GM21423 (cell line): ENCODE measurements at regions not wholly inside any gene's neighbourhood (a gene's known extent, or its start where the extent isn't known, plus 50 kb on each side); places are given as distances from the start of the nearest gene placed in this dataset.
"Not testable (repeated sequence)": the region's sequence is repeated elsewhere in the genome, so short reads cannot be mapped to it uniquely, and the experiment has no call there.

Experiments
- ATAC-seq: cut with Tn5 transposase; IDR thresholded peaks from one replicate; pipeline ENCODE4 v1.9.1; 2021; ENCODE audit warnings: mild to moderate bottlenecking, moderate library complexity; ENCODE audit not compliant: unreplicated experiment

- no peak for ATAC-seq
These were observed 126.6 kb upstream of the NAA20 start for GRCh38 chr20:19890445-19891051.

- no peak for ATAC-seq
These were observed 123.8 kb upstream of the NAA20 start for GRCh38 chr20:19893356-19893755.

- no peak for ATAC-seq
These were observed 121.4 kb upstream of the NAA20 start for GRCh38 chr20:19895761-19896160.

GRCh38 chr20:19897891-19898290 lies 119.3 kb upstream of the NAA20 start:
- no peak for ATAC-seq

GRCh38 chr20:19901226-19901625 lies 115.9 kb upstream of the NAA20 start:
- ATAC-seq = no peak

- ATAC-seq = peak; percentile 77
These were observed 113.9 kb upstream of the NAA20 start for GRCh38 chr20:19903168-19903811.

GRCh38 chr20:19907326-19908056 lies 109.7 kb upstream of the NAA20 start:
- no peak for ATAC-seq

- no peak for ATAC-seq
These were observed 108.6 kb upstream of the NAA20 start for GRCh38 chr20:19908576-19908975.

GRCh38 chr20:19909725-19910124 lies 107.4 kb upstream of the NAA20 start:
- ATAC-seq = no peak

- ATAC-seq = no peak
These were observed 105.3 kb upstream of the NAA20 start for GRCh38 chr20:19911810-19912382.

GRCh38 chr20:19913349-19913748 lies 103.8 kb upstream of the NAA20 start:
- ATAC-seq = no peak

- peak; percentile 40 for ATAC-seq
These were observed 103.1 kb upstream of the NAA20 start for GRCh38 chr20:19913927-19914614.

GRCh38 chr20:19915111-19915798 lies 101.9 kb upstream of the NAA20 start:
- no peak for ATAC-seq

- no peak for ATAC-seq
These were observed 100.4 kb upstream of the NAA20 start for GRCh38 chr20:19916531-19917485.

GRCh38 chr20:19918965-19919329 lies 98.2 kb upstream of the NAA20 start:
- ATAC-seq = no peak

- no peak for ATAC-seq
These were observed 96.6 kb upstream of the NAA20 start for GRCh38 chr20:19920381-19921138.

- no peak for ATAC-seq
These were observed 95.8 kb upstream of the NAA20 start for GRCh38 chr20:19921284-19921793.

GRCh38 chr20:19921829-19922228 lies 95.3 kb upstream of the NAA20 start:
- ATAC-seq = not testable (repeated sequence)

GRCh38 chr20:19922716-19923115 lies 94.4 kb upstream of the NAA20 start:
- no peak for ATAC-seq
